Upper lobe of left lung (tissue), 4 donors: ENCODE measurements at regions not wholly inside any gene's neighbourhood (a gene's known extent, or its start where the extent isn't known, plus 50 kb on each side); places are given as distances from the start of the nearest gene placed in this dataset.

ENCODE experiments used
- CTCF ChIP-seq, 6 experiments: fragments of 450-650 bp in 4 of 6; fragments of 200-600 bp in 2 of 6; sonication (generic) in 2 of 6; IDR thresholded peaks; one replicate each; pipeline ENCODE4 v1.5.1; 2016 to 2019; ENCODE audit warnings: antibody characterized with exemption in 6 of 6
- EP300 ChIP-seq, 4 donors: sonication (generic); formaldehyde crosslinking; IDR thresholded peaks; one replicate each; pipeline ENCODE4 v1.5.1; 2017; ENCODE audit warnings: antibody characterized with exemption in 4 of 4, control low read depth in 2 of 4
- POLR2A ChIP-seq, 4 donors: fragments of 450-650 bp; IDR thresholded peaks; one replicate each; pipeline ENCODE4 v1.5.1; 2016 to 2017; ENCODE audit warnings: antibody characterized with exemption in 4 of 4, mild to moderate bottlenecking in 2 of 4

GRCh38 chr1:8218351-8219092, 99.4 kb upstream of the SLC45A1 start:
- TF ChIP-seq CTCF (IDR thresholded peaks at IDR 0.05) (no peak), POLR2A (IDR thresholded peaks at IDR 0.05) (peak in 1 of 4 donors; percentile 43), EP300 (IDR thresholded peaks at IDR 0.05) (peak in 2 of 4 donors; percentile 26 to 76)
